HepG2 (cell line): ENCODE measurements at regions not wholly inside any gene's neighbourhood (a gene's known extent, or its start where the extent isn't known, plus 50 kb on each side); places are given as distances from the start of the nearest gene placed in this dataset.
A peak's percentile ranks its signal among the peaks of the same experiment; 100 is the strongest.

Experiments used
- ATAC-seq: fragments of 200-7000 bp; cut with Tn5 transposase; 3 replicates; pipeline ENCODE4 v1.9.1; 2020; ENCODE audit warnings: mild to moderate bottlenecking, moderate library complexity
- BruUV-seq: library from RNA; stranded (reverse); fragments of 400-500 nt; replicated peaks from 2 replicates; lab custom pipeline; 2021; lab: Mats Ljungman, UMichigan
- CTCF ChIA-PET: fragments of 300-600 bp; formaldehyde crosslinking; extraction: SDS; loops from one replicate; lab custom pipeline; 2021; ENCODE audit warnings: low total read pairs, inconsistent platforms, low intra/inter-chr PET ratio; lab: Yijun Ruan, JAX
- POLR2A ChIA-PET: fragments of 350-600 bp; sonication (Branson Sonifier 250); formaldehyde crosslinking; loops from one replicate; lab custom pipeline; 2020; ENCODE audit warnings: antibody characterized with exemption, inconsistent platforms; lab: Yijun Ruan, JAX
- DNase-seq: peaks from one replicate; pipeline ENCODE4 v3.0.0-alpha.2; 2015; ENCODE audit warnings: low spot score
- FAIRE-seq: peaks from 3 replicates; lab custom pipeline; 2011; peaks lifted over from hg19 to GRCh38; lab: Jason Lieb, UNC
- H2AFZ ChIP-seq: one replicate; pipeline ENCODE4 v1.6.1; 2011; ENCODE audit warnings: low read length, inconsistent platforms
- H3K27ac ChIP-seq: fragments of 300-600 bp; 3 replicates; pipeline ENCODE4 v1.8.0; 2011; ENCODE audit warnings: mixed run types, mild to moderate bottlenecking, mixed read lengths, low read length, inconsistent platforms; ENCODE audit not compliant: insufficient read depth; ENCODE audit errors: extremely low read length
- H3K27me3 ChIP-seq, 2 experiments: fragments of 200-600 bp in 1 of 2; 2 replicates in 1 of 2; 3 replicates in 1 of 2; pipeline versions ENCODE4 v1.6.0 to v1.8.0; 2011; ENCODE audit warnings: low read length in 2 of 2, mild to moderate bottlenecking in 2 of 2, moderate library complexity in 2 of 2, inconsistent platforms in 1 of 2; ENCODE audit not compliant: insufficient read depth in 2 of 2, control insufficient read depth in 1 of 2
- H3K36me3 ChIP-seq, 2 experiments: fragments of 200-600 bp in 1 of 2; replicated peaks in 1 of 2; 2 replicates in 1 of 2; 3 replicates in 1 of 2; pipeline versions ENCODE4 v1.5.1 to v1.8.0; 2011; ENCODE audit warnings: low read length in 2 of 2, inconsistent platforms in 1 of 2; ENCODE audit not compliant: insufficient read depth in 2 of 2, control insufficient read depth in 1 of 2
- H3K4me1 ChIP-seq: 2 replicates; pipeline ENCODE4 v1.5.1; 2012; ENCODE audit warnings: low read length, inconsistent platforms; ENCODE audit not compliant: insufficient read depth
- H3K4me2 ChIP-seq: 2 replicates; pipeline ENCODE4 v1.6.0; 2011; ENCODE audit warnings: low read depth, low read length, inconsistent platforms
- H3K4me3 ChIP-seq, 3 experiments: fragments of 200-600 bp in 1 of 3; sonication (generic), shearing (Covaris generic) in 1 of 3; replicated peaks in 1 of 3; 2 replicates each; pipeline ENCODE4 v1.5.1; 2011 to 2016; ENCODE audit warnings: low read length in 3 of 3, inconsistent platforms in 2 of 3, low read depth in 2 of 3, mild to moderate bottlenecking in 2 of 3, control low read depth in 1 of 3, mixed read lengths in 1 of 3; ENCODE audit not compliant: insufficient read depth in 1 of 3
- H3K79me2 ChIP-seq: one replicate; pipeline ENCODE4 v1.6.1; 2011; ENCODE audit warnings: low read length, inconsistent platforms; ENCODE audit not compliant: insufficient read depth
- H3K9ac ChIP-seq: 2 replicates; pipeline ENCODE4 v1.6.0; 2011; ENCODE audit warnings: mild to moderate bottlenecking, low read depth, low read length, inconsistent platforms; ENCODE audit not compliant: insufficient read depth
- H3K9me3 ChIP-seq: 2 replicates; pipeline ENCODE4 v1.5.1; 2012; ENCODE audit warnings: mild to moderate bottlenecking, low read length
- H4K20me1 ChIP-seq: 2 replicates; pipeline ENCODE4 v1.6.0; 2011; ENCODE audit warnings: inconsistent platforms, mild to moderate bottlenecking, low read length, moderate library complexity; ENCODE audit not compliant: insufficient read depth
- CBX2 ChIP-seq, 2 experiments: fragments of 200-600 bp in 1 of 2; sonication (generic); formaldehyde crosslinking in 1 of 2; IDR thresholded peaks; 2 replicates each; pipeline versions ENCODE4 v1.7.0 to v1.8.1; 2018 to 2022; ENCODE audit warnings: low read depth in 2 of 2, low read length in 1 of 2, mild to moderate bottlenecking in 1 of 2, missing genetic modification reagents in 1 of 2
- EED ChIP-seq: sonication (generic); formaldehyde crosslinking; IDR thresholded peaks from 2 replicates; pipeline ENCODE4 v1.5.0; 2020; ENCODE audit warnings: mild to moderate bottlenecking, missing genetic modification reagents
- ELF3 ChIP-seq: IDR thresholded peaks from 2 replicates; pipeline ENCODE4 v1.6.1; 2016; ENCODE audit warnings: missing genetic modification reagents, missing compliant biosample characterization
- RARA ChIP-seq: IDR thresholded peaks from 2 replicates; pipeline ENCODE4 v1.6.1; 2016; ENCODE audit warnings: missing genetic modification reagents, missing compliant biosample characterization
- STAT5B ChIP-seq: sonication (generic); formaldehyde crosslinking; IDR thresholded peaks from 2 replicates; pipeline ENCODE4 v1.4.0; 2020; ENCODE audit warnings: missing genetic modification reagents
- TAF1 ChIP-seq: sonication (generic); formaldehyde crosslinking; IDR thresholded peaks from 2 replicates; pipeline ENCODE4 v1.4.0; 2020; ENCODE audit warnings: missing genetic modification reagents
- ZBTB43 ChIP-seq: sonication (generic); formaldehyde crosslinking; conservative IDR thresholded peaks from 2 replicates; pipeline ENCODE4 v1.4.0; 2020; ENCODE audit warnings: missing genetic modification reagents
- ZNF17 ChIP-seq: sonication (generic); formaldehyde crosslinking; IDR thresholded peaks from 2 replicates; pipeline ENCODE4 v1.5.0; 2020; ENCODE audit warnings: mild to moderate bottlenecking, missing genetic modification reagents
- ZNF337 ChIP-seq: sonication (generic); formaldehyde crosslinking; IDR thresholded peaks from 2 replicates; pipeline ENCODE4 v1.5.1; 2020; ENCODE audit warnings: missing genetic modification reagents, low read depth, mild to moderate bottlenecking, borderline replicate concordance
- ZNF354B ChIP-seq: sonication (generic); formaldehyde crosslinking; IDR thresholded peaks from 2 replicates; pipeline ENCODE4 v1.8.0; 2022; ENCODE audit warnings: mild to moderate bottlenecking, missing genetic modification reagents
- WGBS: methylation state at CpG from one replicate; pipeline ENCODE4 v1.1.6; 2017; ENCODE audit warnings: low lambda C conversion rate; 5-methylcytosine and 5-hydroxymethylcytosine counted together
- in situ Hi-C: cut with HindIII; loops from 2 replicates; pipeline ENCODE4 v1.10.0; 2017; ENCODE audit warnings: low pct_unique_long_range_greater_than_20kb; ENCODE audit not compliant: extremely low pct_ligation_motif_present
- intact Hi-C: fragments of 100-400 bp; cut with micrococcal nuclease; formaldehyde crosslinking; loops from one replicate; pipeline ENCODE4 v1.10.0; 2022; ENCODE audit not compliant: unreplicated experiment
- TF ChIP-seq, protein P1 (sequence below): sonication (generic); formaldehyde crosslinking; IDR thresholded peaks from 2 replicates; pipeline ENCODE4 v1.4.0; 2020; ENCODE audit warnings: mild to moderate bottlenecking, missing genetic modification reagents

DNA sequence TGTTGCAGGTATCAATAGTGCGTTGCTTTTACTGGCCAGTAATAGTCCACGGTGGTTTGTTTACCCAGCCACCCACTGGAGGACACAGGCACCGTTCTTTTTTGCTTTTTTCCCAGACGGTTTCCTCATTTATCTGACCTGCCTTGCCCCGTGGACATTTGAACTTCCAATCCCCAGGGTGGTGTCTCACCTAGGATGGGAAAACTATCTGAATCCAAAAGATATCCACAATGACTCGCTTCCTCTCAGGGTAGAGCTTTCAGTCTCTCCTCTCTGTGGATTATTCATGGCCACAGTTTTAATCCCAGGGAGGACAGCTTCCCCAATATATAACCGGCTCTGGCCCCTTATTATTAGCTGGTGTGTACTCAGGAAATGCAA, 170.8 kb downstream of the FOXO1 start:
- CTCF ChIA-PET: no interaction called here
- H3K27ac ChIP-seq: no peak overlapping the region
- intact Hi-C loops (no loop called here), in situ Hi-C loops (no loop called here)
- H3K27me3 ChIP-seq: no peaks in the 10 kb centered on the region
- WGBS: 33% methylated on average over 7 of the region's 7 CpGs
- H3K4me1 ChIP-seq: peaks cover 25% of the 10 kb centered on the region
- TF ChIP-seq ZBTB43: no peak
- no peak for TF ChIP-seq ZNF17
- TF ChIP-seq STAT5B (CRISPR knock-in tag): no peak
- no peak for TF ChIP-seq EED (CRISPR knock-in tag)
- TF ChIP-seq RARA (CRISPR knock-in tag): 0 out of 2 replicates have a peak, but pooled peaks have one; percentile 17
- POLR2A ChIA-PET: no interaction called here
- no peaks in the 10 kb centered on the region for H3K79me2 ChIP-seq
- no peaks in the 10 kb centered on the region for H4K20me1 ChIP-seq
- peak; percentile 32 for DNase-seq
- H3K36me3 ChIP-seq: no peaks in the 10 kb centered on the region
- no TSS peak for BruUV-seq
- H3K4me3 ChIP-seq: no peak overlapping the region
- 0 out of 2 replicates have a peak overlapping the region, but pooled peaks have one; percentile 20 for H3K4me2 ChIP-seq
- no peaks in the 10 kb centered on the region for H3K9me3 ChIP-seq
- no peak overlapping the region for H3K9ac ChIP-seq
- no peak overlapping the region for H2AFZ ChIP-seq
- ATAC-seq: peak; percentile 50; the same call in 2 of the 3 replicates
- no peak for FAIRE-seq

GRCh38 chr13:40496035-40496810, 170.2 kb downstream of the FOXO1 start:
- intact Hi-C loops: no loop called here
- Histone ChIP-seq H4K20me1 (no peaks in the 10 kb centered on the region), H3K36me3 (no peaks in the 10 kb centered on the region), H3K27me3 (no peaks in the 10 kb centered on the region), H3K9me3 (no peaks in the 10 kb centered on the region), H3K4me1 (peaks cover 25% of the 10 kb centered on the region), H3K9ac (no peak overlapping the region), H3K4me3 (no peak overlapping the region), H3K27ac (no peak overlapping the region), H3K79me2 (no peaks in the 10 kb centered on the region), H2AFZ (no peak overlapping the region), H3K4me2 (0 out of 2 replicates have a peak overlapping the region, but pooled peaks have one; percentile 20)
- in situ Hi-C loops: no loop called here
- CTCF ChIA-PET: no interaction called here
- BruUV-seq: no TSS peak
- POLR2A ChIA-PET: no interaction called here
- no peak for TF ChIP-seq ELF3 (CRISPR knock-in tag)
- TF ChIP-seq, protein P1, sequence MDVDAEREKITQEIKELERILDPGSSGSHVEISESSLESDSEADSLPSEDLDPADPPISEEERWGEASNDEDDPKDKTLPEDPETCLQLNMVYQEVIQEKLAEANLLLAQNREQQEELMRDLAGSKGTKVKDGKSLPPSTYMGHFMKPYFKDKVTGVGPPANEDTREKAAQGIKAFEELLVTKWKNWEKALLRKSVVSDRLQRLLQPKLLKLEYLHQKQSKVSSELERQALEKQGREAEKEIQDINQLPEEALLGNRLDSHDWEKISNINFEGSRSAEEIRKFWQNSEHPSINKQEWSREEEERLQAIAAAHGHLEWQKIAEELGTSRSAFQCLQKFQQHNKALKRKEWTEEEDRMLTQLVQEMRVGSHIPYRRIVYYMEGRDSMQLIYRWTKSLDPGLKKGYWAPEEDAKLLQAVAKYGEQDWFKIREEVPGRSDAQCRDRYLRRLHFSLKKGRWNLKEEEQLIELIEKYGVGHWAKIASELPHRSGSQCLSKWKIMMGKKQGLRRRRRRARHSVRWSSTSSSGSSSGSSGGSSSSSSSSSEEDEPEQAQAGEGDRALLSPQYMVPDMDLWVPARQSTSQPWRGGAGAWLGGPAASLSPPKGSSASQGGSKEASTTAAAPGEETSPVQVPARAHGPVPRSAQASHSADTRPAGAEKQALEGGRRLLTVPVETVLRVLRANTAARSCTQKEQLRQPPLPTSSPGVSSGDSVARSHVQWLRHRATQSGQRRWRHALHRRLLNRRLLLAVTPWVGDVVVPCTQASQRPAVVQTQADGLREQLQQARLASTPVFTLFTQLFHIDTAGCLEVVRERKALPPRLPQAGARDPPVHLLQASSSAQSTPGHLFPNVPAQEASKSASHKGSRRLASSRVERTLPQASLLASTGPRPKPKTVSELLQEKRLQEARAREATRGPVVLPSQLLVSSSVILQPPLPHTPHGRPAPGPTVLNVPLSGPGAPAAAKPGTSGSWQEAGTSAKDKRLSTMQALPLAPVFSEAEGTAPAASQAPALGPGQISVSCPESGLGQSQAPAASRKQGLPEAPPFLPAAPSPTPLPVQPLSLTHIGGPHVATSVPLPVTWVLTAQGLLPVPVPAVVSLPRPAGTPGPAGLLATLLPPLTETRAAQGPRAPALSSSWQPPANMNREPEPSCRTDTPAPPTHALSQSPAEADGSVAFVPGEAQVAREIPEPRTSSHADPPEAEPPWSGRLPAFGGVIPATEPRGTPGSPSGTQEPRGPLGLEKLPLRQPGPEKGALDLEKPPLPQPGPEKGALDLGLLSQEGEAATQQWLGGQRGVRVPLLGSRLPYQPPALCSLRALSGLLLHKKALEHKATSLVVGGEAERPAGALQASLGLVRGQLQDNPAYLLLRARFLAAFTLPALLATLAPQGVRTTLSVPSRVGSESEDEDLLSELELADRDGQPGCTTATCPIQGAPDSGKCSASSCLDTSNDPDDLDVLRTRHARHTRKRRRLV: no peak
- no peak for TF ChIP-seq ZNF337
- TF ChIP-seq TAF1 (CRISPR knock-in tag): no peak
- TF ChIP-seq CBX2 (IDR thresholded peaks at IDR 0.05; ENCODE audit: low read depth, low read length): no peak
- no peak for TF ChIP-seq CBX2 (CRISPR knock-in tag; IDR thresholded peaks at IDR 0.05; ENCODE audit: low read depth)
- no peak for TF ChIP-seq ZNF354B
- DNase-seq (no peak), FAIRE-seq (no peak), ATAC-seq (no peak)
- WGBS: 95% methylated on average over 8 of the region's 8 CpGs
